HG03045 (cell line): ENCODE measurements at regions not wholly inside any gene's neighbourhood (a gene's known extent, or its start where the extent isn't known, plus 50 kb on each side); places are given as distances from the start of the nearest gene placed in this dataset.

Source experiments
- ATAC-seq: cut with Tn5 transposase; IDR thresholded peaks from one replicate; pipeline ENCODE4 v1.9.1; 2021; ENCODE audit warnings: mild to moderate bottlenecking, moderate library complexity; ENCODE audit not compliant: unreplicated experiment

DNA sequence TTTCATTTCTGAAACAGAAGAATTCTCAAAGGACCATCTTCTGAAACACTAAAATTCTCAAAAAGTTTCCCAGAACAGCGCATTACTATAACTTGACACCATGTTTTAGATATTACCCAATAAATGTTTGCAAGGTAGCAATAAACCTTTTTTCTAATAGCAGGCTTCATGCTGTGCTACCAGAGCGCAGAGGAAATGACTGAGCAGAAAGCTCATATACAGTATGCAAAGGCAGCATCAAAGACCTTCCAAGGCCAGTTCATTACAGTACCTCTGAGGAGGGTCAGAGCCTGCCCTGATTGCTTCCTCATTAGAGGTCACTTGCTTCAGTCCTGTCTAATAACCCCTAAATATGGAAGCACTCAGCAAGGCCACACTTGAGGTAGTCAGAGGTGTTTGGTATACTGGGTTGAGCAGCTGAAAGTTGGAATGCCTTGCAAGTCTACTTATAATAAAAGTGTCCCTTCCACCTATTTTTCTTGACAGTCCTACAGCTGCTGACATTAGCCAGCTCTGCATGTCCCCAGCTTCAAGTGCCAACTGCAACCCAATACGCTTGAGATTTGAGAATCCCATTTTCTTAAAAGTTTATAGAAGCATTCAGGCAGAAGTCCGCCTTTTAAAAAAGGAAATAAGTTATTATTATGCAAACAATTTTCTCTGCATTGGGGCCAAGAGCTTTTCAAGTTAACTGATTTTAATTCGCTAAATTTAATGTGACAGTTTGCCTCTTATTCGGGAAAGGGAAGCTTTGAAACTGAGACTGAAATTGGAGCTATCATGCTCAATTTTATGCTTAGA is 207.2 kb downstream of the ZC3H11B start:
- ATAC-seq: no peak

DNA sequence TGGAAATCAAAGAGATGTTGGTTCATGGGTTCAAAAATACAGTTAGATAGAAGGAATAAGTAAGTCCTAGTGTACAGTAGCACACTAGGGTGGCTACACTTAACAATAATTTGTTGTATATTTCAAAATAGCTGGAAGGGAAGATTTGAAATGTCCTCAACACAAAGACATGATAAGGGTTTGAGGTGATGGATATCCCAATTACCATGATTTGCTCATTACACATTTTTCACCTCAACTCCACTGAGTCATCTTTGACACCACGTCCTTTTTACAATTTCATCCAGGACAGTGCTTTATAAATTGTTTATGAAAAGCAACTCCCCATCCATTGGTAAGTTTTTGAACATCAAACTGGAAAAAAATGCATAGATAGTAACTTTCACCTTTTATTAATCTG is 208.3 kb downstream of the ZC3H11B start:
- ATAC-seq: no peak

- no peak for ATAC-seq
Observed at GRCh38 chr1:219402925-219403324, 210.0 kb downstream of the ZC3H11B start.

- no peak for ATAC-seq
Observed at GRCh38 chr1:219401724-219402625, 210.9 kb downstream of the ZC3H11B start.

- ATAC-seq: no peak
Observed at GRCh38 chr1:219399446-219399845, 213.5 kb downstream of the ZC3H11B start.

DNA sequence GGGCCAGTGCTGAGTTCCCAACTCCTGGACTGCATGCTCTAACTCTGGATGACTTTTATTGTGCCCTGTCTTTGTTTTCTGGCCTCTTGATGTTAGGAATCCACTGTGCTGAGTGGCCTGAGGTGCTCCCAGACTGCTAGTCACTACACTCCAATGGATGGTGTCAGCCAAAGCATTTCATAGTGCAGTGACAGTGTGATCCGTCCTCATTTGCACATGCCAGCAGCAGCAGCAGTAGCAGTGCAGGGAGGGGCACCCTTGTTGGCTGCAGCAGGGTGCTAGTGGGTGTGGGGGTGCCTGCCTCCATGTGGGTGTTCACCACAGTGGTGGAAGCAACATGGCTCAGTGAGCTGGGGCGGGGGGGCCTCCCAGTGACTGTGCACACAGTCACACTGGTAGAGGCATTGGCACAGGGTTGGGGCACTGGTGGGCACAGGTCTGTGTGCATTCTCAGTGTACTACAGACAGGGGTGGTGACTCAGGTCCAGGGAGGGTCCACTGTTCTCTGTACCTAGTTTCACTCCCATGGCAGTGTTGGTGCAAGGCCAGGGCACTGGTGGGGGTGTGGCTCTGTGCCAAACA is 214.0 kb downstream of the ZC3H11B start:
- ATAC-seq: no peak

DNA sequence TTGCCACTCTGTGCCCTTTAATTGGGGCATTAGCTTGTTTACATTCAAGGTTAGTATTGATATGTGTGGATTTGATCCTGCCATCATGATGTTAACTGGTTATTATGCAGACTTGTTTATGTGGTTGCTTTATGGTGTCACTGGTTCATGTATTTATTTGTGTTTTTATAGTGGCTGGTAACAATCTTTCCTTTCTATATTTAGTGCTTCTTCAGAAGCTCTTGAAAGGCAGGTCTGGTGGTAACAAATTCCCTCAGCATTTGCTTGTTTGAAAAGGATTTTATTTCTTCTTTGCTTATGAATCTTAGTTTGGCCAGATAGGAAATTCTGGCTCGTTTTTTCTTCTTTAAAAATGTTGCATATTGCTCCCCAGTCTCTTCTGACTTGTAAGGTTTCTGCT is 215.4 kb downstream of the ZC3H11B start:
- no peak for ATAC-seq

- ATAC-seq: no peak
Observed at GRCh38 chr1:219391297-219391696, 217.6 kb downstream of the LYPLAL1 start.

DNA sequence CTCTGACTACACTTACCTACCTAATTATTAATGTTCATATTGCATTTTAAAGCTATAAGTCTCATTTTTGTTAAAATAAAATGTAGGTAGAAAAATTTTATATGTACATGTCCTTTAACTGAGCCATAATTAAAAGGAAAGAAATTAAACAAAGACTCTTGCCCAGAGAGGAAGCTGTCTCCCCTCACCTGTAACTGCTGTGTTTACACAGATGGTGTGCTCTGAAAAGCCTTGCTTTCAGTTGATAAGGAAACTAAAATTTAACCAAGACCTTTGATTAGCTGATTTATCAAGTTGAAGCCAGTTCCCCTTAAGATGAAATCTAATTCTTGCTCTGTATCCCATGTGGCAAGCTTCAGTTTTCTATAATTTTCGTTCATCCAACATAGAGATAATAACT is 213.5 kb downstream of the LYPLAL1 start:
- ATAC-seq: no peak

GRCh38 chr1:219385787-219386427 is 212.2 kb downstream of the LYPLAL1 start:
- ATAC-seq: peak; percentile 66

- ATAC-seq: no peak
Observed at GRCh38 chr1:219383281-219383680, 209.6 kb downstream of the LYPLAL1 start.

GRCh38 chr1:219381396-219381795 is 207.7 kb downstream of the LYPLAL1 start:
- no peak for ATAC-seq

DNA sequence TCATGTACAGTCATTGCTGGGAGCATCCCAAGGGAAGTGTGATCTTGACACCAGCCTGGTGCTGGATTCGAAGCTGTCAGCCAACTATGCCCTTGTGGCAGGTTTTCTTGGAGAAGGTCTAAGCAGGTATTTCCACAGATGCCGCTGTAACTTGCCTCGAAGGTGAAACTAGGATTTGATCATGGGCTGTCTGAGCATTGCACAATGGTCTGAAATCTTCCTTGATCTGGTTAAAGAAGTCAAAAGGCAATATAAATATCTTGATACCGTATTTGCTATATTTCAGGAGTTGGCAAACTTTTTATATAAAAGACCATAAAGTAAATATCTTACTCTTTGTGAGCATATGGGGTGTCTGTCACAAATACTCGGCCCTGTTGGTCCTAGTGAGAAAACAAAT is 206.8 kb downstream of the LYPLAL1 start:
- no peak for ATAC-seq

DNA sequence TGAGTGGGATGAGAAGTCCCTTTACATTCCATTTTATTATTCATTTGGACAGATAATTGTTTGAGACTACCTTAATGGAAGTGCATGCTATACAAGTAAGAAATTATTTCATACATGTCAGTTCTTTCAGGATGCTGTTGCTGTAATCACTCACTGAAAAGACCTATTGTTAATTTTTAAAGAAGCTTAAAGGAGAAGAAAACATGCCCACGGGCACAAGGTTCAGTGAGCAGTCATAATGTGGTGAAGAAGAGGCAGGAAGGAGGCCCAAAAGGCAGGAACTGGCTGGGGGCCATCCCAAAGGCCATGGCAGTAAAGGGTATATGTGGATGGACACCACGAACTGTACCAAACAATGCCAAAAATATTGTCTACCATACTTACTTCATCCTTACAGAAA is 206.0 kb downstream of the LYPLAL1 start:
- ATAC-seq: no peak

GRCh38 chr1:219374636-219375035 is 201.0 kb downstream of the LYPLAL1 start:
- ATAC-seq: no peak

DNA sequence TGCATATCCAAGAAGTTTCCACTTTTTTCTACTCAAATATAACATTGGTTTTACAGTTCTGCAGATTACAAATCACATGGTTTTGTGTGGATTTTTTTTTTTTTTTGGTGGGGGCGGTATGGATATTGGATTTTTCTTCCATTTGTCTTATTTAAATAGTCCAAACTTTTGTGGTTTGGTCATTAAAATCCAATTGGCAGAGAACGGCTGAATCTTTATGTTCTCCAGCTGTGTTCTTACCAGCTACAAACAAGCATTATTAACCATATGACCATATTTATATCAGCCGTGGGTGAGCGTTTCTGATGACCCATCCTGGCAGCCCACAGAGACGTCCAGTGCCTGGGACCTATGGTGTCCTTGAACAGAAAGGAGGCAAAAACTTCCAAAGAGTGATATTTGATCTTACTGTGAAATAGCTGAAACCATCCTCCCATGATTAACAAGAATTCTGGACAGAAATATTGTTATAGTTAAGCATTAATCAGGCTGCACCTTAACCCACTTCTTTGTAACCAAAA is 200.4 kb downstream of the LYPLAL1 start:
- no peak for ATAC-seq

GRCh38 chr1:219373616-219373935 is 199.9 kb downstream of the LYPLAL1 start:
- ATAC-seq: no peak

GRCh38 chr1:219372916-219373615 is 199.4 kb downstream of the LYPLAL1 start:
- no peak for ATAC-seq

DNA sequence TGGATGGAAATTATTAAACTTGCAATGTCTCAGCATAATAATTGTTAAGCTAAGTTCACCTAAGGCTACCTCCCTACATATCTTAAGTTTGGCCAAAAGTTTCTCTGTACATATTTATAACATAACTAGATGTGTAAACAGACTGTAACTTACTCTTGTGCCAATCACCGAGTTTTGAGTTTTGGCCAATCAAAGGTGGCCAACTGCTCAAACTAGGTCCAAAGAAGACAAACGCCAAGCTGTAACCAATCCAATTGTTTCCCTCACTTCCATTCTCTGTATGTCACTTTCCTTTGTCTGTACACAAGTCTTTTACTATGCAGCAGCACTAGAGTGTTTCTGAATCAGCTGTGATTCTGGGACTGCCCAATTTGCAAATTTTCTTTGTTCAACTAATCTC is 197.8 kb downstream of the LYPLAL1 start:
- ATAC-seq: no peak

DNA sequence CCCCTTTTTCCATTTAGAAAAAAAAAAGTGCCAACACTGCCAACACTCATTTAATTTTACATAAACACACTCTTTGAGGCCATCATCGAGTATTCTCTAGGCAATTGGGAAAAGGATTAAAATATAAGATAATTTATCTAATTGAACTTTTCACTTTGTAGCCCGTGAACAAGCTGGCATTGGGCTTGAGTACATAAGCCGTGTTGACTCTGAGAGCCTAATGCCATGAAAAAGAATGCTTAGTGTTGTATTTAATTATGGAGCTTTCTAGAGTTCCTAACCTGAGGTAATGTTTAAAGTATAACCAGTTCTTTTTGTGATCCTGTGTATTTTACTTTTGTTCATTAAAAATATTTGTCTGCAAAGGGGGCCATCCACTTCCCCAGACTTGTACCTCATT is 193.8 kb downstream of the LYPLAL1 start:
- ATAC-seq: no peak
